Prostate gland (tissue), 2 donors: ENCODE measurements at regions not wholly inside any gene's neighbourhood (a gene's known extent, or its start where the extent isn't known, plus 50 kb on each side); places are given as distances from the start of the nearest gene placed in this dataset.

ENCODE experiments used
- POLR2A ChIP-seq: fragments of 450-650 bp; IDR thresholded peaks from one replicate; pipeline ENCODE4 v1.6.1; 2016; ENCODE audit warnings: antibody characterized with exemption, mild to moderate bottlenecking
- POLR2AphosphoS5 ChIP-seq: sonication (generic); formaldehyde crosslinking; IDR thresholded peaks from one replicate; pipeline ENCODE4 v1.6.1; 2017; ENCODE audit warnings: antibody characterized with exemption
- TF ChIP-seq, protein P1 (sequence below), 4 experiments: fragments of 200-600 bp in 2 of 4; fragments of 450-650 bp in 2 of 4; sonication (generic) in 2 of 4; IDR thresholded peaks; 1 replicate in 3 of 4; 2 replicates in 1 of 4; pipeline ENCODE4 v1.5.1; 2016 to 2019; ENCODE audit warnings: antibody characterized with exemption in 4 of 4, mild to moderate bottlenecking in 2 of 4, moderate library complexity in 2 of 4

DNA sequence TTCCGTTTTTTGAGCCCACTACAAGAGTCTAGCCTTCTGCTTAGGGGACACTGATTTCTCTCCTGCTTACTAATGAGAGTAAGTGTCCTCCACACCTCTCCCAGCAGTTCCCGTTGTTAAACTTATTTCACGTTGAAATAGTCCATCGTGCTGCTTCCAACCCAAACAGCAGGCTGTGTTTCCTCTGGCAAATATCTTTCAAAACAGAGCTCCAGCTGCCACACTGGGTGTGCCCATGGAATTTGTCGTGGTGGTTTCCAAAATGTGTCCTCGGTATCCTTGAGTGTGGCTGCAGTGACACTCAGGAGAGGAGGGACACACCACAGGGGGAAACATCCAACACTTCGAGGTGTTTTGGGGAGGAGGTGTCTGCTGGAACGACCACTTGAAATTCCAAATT, 176.5 kb upstream of the RALGAPA2 start:
- no peak for TF ChIP-seq POLR2A
- TF ChIP-seq, protein P1, sequence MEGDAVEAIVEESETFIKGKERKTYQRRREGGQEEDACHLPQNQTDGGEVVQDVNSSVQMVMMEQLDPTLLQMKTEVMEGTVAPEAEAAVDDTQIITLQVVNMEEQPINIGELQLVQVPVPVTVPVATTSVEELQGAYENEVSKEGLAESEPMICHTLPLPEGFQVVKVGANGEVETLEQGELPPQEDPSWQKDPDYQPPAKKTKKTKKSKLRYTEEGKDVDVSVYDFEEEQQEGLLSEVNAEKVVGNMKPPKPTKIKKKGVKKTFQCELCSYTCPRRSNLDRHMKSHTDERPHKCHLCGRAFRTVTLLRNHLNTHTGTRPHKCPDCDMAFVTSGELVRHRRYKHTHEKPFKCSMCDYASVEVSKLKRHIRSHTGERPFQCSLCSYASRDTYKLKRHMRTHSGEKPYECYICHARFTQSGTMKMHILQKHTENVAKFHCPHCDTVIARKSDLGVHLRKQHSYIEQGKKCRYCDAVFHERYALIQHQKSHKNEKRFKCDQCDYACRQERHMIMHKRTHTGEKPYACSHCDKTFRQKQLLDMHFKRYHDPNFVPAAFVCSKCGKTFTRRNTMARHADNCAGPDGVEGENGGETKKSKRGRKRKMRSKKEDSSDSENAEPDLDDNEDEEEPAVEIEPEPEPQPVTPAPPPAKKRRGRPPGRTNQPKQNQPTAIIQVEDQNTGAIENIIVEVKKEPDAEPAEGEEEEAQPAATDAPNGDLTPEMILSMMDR (IDR thresholded peaks at IDR 0.05), result no peak
- TF ChIP-seq POLR2AphosphoS5, result no peak
